Fibroblast of the aortic adventitia (primary cell): ENCODE measurements at regions not wholly inside any gene's neighbourhood (a gene's known extent, or its start where the extent isn't known, plus 50 kb on each side); places are given as distances from the start of the nearest gene placed in this dataset.
A peak's percentile ranks its signal among the peaks of the same experiment; 100 is the strongest.

Experiments
- DNase-seq: peaks from one replicate; pipeline ENCODE4 v3.0.0-alpha.2; 2010; ENCODE audit warnings: low read depth
- H3K4me3 ChIP-seq: 2 replicates; pipeline ENCODE4 v1.5.1; 2011; ENCODE audit warnings: low read depth, mild to moderate bottlenecking, control low read depth, low read length, moderate library complexity
- CTCF ChIP-seq: IDR thresholded peaks from 2 replicates; pipeline ENCODE4 v1.5.1; 2011; ENCODE audit warnings: mild to moderate bottlenecking, low read length, control low read depth, inconsistent platforms; ENCODE audit not compliant: insufficient read depth

DNA sequence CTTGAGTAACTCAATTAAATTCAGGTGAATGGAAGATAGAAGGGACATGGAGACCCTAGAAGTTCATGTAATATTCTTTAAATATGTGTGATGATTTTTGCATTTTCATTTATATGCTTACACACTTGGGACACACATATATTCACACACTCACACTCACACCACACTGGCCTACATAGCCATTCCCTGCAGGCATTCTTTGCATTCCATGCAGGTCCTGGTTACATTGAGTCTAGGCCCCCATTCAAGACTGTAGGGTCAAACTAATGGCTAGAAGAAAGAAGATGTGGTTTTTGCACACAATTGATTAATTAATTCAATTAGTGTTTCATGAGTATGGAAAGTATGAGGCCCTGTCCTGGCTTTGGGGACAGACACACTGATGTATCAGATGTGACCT lies 249.4 kb downstream of the HNMT start:
- no peak for TF ChIP-seq CTCF
- H3K4me3 ChIP-seq = no peak overlapping the region
- no peak for DNase-seq

DNA sequence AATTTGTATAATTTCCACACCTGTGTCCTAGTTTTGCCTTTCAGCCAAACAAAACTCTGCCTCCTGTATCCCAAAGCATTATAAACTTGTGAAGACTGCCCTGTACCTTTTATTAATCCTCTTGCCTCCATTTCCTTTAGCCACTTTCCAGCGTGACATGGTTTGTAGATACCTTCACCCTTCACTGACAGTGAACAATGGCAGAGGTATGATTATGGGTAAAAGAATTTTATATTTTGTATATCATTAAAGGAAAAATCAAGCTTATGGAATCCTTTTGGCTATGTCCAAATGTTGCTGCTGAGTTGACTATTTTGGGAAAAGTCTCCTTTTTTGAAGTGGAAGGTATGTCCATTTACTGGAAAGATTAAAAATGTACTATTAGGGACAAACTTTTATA lies 251.7 kb downstream of the HNMT start:
- TF ChIP-seq CTCF = no peak
- DNase-seq = no peak
- H3K4me3 ChIP-seq = no peak overlapping the region

DNA sequence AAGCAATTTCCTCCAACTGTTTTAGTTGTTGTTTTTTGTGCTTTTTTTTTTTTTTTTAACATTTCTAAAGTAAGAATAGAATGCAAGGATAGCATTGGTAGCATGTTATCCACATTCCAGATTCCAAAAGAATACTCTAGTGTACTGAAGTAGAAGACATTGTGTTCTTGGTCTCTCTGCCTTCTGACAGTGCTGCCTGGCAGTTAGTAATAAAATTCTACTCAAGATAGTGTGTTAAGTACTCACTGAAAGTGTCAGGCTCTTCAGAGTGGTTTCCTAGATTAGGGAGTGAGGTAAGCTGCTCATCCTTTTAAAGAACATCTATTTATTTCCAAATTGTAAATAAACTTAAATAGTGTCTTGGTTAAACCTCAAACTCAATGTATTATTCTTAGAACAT lies 253.7 kb downstream of the HNMT start:
- TF ChIP-seq CTCF = no peak
- no peak for DNase-seq
- H3K4me3 ChIP-seq = no peak overlapping the region

- DNase-seq = no peak
- no peak for TF ChIP-seq CTCF
- no peak overlapping the region for H3K4me3 ChIP-seq
Observed at GRCh38 chr2:138218397-138218796, 254.1 kb downstream of the HNMT start.

GRCh38 chr2:138219961-138220360 lies 255.7 kb downstream of the HNMT start:
- peak; percentile 13 for DNase-seq
- H3K4me3 ChIP-seq = no peak overlapping the region
- TF ChIP-seq CTCF = no peak

DNA sequence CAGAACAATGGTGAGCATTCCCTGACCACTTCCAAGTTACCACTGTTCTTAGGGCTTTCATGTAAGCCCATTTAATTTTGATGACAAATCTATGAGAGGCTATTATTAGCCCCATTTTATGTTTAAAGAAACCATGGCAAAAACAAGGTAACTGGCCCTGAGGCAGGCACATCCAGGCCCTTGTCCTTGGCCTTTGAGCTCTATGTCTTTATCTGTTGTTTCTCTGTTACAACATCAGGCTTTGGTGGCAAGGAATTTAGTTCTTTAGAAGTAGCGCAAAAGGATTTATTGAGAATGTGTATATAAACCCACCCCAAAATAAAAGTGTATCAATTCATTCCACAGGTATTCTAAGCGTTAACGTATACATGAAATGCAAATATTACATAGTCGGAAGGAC lies 257.1 kb downstream of the HNMT start:
- no peak overlapping the region for H3K4me3 ChIP-seq
- no peak for DNase-seq
- TF ChIP-seq CTCF = no peak

- no peak for TF ChIP-seq CTCF
- H3K4me3 ChIP-seq = no peak overlapping the region
- DNase-seq = no peak
Observed at GRCh38 chr2:138223319-138223718, 259.0 kb downstream of the HNMT start.
